CD4-positive, alpha-beta T cell treated with Interleukin-1 beta for 1 hour (primary cell): ENCODE measurements at regions not wholly inside any gene's neighbourhood (a gene's known extent, or its start where the extent isn't known, plus 50 kb on each side); places are given as distances from the start of the nearest gene placed in this dataset.
"Not testable (repeated sequence)": the region's sequence is repeated elsewhere in the genome, so short reads cannot be mapped to it uniquely, and the experiment has no call there.

ENCODE experiments used
- DNase-seq, 2 donors: peaks; one replicate each; pipeline ENCODE4 v3.0.0-alpha.2; 2020 to 2022

DNA sequence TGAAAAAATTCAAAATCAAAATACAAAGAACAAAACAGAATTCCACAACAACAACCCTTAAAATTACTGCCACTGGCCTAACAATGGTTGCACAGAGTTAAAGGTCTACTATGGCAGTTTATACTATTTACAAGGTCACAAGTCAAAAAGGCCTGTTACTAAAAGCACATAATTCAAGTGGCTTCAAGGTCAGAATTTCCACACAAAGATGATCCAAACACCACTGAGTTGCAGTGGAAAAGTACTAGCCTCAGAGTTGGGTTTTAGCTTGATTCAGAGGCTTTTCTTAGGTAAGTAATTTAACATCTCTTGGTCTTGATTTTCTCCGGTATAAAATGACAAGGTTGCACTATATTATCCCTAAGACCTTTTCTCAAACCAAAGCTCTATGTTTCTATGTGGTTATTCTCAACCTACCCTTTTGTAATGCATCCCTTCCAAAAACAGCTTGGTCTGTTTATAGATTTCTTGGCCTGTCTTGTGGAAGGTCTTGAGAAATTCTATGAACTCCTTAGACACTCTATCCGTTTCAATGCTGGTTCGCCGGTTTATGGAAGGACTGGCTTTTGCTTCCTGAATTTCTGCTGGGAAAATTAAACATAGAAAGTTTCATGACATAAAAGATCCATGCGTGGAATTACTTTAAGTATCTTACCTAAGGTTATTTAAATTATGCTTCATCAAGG is 69.5 kb downstream of the MDH2 start:
- DNase-seq = not testable (repeated sequence)

DNA sequence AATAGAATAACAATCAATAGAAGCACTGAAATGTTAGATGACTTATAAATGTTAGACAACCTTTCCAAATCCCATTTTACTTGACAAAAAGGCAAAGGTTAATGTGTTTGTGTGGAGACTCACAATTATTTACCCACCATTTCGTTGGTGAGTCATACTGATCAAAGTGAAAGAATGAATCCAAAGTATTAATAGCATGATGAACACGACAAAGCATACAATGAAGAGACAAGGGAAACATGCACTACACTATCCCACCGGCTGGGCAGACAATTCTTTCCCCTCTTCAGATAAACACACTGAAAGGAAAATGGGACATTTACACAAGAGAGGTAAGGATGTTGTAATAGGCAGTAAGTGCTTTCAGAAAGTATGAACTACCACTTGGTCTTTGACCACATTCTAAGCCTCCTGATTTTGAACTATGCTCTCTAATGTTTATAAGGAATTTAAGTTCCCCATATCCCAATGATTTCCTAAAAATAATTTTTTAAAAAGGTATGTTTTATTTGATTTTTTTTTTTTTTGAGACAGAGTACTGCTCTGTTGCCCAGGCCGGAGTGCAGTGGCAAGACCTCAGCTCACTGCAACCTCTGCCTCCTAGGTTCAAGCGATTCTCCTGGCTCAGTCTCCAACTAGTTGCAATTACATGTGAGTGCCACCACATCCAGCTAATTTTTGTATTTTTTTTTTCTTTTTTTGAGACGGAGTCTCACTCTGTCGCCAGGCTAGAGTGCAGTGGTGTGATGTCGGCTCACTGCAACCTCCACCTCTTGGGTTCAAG is 70.5 kb downstream of the MDH2 start:
- DNase-seq = not testable (repeated sequence)

GRCh38 chr7:76121044-76121443 is 73.1 kb downstream of the MDH2 start:
- no peak for DNase-seq

- DNase-seq = no peak
These were observed 74.8 kb downstream of the MDH2 start for GRCh38 chr7:76122516-76123239.

GRCh38 chr7:76123316-76123715 is 75.4 kb downstream of the MDH2 start:
- DNase-seq = no peak

GRCh38 chr7:76125560-76125959 is 76.1 kb upstream of the SRRM3 start:
- DNase-seq = no peak

GRCh38 chr7:76126632-76127031 is 75.1 kb upstream of the SRRM3 start:
- no peak for DNase-seq

- DNase-seq = no peak
These were observed 72.3 kb upstream of the SRRM3 start for GRCh38 chr7:76129366-76129765.

DNA sequence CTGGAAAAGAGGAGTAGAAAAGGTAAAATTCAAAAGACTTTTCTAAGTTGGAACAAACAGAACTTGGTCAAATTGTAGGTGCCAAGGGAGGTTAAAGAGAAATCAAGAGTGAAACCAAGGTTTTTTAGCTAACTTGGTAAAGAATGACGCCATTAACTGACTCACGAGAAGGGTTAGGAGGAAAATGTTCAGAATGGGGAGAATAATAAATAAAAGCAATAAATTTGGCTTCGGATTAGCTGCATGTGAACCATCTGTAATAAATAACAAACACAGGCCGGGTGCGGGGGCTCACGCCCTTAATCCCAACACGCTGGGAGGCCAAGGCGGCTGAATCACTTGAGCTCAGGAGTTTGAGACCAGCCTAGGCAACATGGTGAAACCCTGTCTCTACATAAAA is 71.9 kb upstream of the SRRM3 start:
- no peak for DNase-seq

DNA sequence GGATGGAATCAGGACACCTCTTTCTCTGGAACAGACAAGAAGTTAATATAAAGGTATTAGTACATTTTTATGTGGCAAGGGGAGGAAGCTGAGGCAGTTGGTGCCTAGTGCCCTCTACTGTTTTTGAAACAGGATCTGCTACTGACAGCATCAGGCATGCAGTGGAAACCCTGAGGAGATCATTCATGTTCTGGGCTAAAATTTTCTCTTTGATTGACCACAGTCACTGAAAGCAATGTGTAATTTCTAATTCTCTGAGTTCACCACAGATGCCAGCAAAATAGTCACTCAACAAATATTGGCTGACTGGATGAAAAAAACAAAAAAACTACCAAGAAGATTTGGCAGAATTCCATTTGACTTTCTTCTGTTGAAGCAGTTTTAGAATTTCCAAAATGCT is 71.0 kb upstream of the SRRM3 start:
- peak in 1 of 2 donors; percentile 17 for DNase-seq

DNA sequence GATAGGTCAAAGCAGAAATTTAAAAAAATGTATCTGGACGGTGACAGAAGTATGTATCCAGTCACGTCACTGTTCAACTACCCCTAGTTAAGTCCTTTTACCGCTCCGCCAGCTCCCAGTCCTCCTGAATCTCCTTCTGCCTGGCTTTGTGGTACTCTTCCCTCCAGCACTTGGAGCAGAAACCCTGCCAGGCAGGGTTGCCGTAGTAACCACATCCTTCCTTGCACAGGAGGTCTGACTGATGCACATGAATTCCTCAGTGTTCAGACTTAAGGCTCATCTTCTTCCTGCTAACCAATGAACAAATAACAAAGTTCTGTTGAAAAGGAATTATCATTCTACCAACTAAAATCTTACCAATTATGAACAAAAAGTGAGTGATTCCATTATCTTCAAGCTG is 69.8 kb upstream of the SRRM3 start:
- not testable (repeated sequence) for DNase-seq

GRCh38 chr7:76133164-76133775 is 68.4 kb upstream of the SRRM3 start:
- DNase-seq = no peak

GRCh38 chr7:76133839-76134238 is 67.9 kb upstream of the SRRM3 start:
- DNase-seq = no peak

- not testable (repeated sequence) for DNase-seq
These were observed 66.4 kb upstream of the SRRM3 start for GRCh38 chr7:76135263-76135662.

- DNase-seq = not testable (repeated sequence)
These were observed 63.0 kb upstream of the SRRM3 start for GRCh38 chr7:76138577-76139313.

DNA sequence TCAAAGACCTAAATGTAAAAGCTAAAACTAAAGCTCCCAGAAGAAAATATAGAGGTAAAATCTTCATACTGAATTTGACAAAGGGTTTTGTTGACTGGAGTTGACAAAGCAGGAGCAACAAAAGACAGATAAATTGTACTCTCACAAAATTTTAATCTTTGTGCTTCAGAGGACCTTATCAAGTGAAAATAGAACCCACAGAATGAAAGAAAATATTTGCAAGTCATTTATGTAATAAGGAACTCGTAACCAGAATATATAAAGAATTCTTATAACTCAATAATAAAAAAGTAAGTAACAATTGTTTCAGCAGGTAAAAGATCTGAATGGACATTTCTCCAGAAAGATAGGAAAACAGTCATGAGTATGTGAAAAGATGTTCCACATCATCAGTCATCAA is 62.0 kb upstream of the SRRM3 start:
- DNase-seq = no peak

DNA sequence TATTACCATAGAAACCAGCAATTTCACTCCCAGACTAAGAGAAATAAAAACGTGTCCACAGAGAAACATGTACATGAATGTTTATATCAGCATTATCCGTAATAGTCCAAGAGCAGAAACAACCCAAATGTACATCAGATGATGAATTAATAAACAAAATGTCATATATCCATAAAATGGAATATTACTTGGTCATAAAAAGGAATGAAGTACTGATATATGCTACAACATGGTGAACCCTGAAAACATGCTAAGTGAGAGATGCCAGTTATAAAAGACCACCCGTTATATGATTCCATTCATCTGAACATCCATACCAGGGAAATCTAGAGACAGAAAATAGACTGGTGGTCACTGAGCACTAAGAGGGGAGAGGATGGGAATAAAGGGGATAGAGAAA is 61.4 kb upstream of the SRRM3 start:
- DNase-seq = not testable (repeated sequence)

DNA sequence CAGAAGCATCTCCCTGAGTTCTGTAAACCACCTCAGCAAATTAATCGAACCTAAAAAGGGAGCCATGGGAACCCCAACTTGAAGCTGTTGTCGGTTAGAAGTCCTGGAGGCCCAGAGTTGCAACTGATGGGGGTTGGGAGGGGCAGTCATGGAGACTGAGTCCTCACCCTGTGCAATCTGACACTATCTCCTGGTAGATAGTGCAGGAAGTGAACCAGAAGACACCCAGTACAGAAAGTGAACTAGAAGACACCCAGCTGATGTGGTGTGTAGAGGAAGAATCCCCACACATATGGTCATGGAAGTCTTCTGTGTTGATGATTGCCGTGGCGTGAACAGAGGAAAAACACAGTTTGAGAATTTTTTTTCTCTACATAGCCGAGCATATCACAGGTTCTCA is 58.8 kb upstream of the SRRM3 start:
- peak; percentile 10 to 40 for DNase-seq

- not testable (repeated sequence) for DNase-seq
These were observed 56.9 kb upstream of the SRRM3 start for GRCh38 chr7:76144664-76145270.

DNA sequence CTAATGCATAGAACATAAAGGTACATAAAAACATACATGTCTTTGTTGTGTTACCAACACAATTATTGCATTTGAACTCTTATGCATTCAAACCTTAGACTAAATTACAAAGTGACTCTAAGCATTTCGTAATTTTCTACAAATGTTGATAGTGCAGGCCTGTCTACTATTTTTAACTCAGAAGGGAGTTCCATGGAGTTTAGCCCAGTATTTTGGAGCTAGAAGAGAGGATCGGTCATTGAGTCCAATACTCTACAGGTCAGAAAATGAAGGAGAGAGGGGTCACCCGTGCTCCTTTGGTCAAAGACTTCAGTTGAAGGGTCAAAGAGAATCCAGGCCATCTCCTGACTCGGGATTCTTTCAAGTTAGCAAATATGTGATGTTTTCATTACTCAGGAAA is 55.3 kb upstream of the SRRM3 start:
- no peak for DNase-seq

DNA sequence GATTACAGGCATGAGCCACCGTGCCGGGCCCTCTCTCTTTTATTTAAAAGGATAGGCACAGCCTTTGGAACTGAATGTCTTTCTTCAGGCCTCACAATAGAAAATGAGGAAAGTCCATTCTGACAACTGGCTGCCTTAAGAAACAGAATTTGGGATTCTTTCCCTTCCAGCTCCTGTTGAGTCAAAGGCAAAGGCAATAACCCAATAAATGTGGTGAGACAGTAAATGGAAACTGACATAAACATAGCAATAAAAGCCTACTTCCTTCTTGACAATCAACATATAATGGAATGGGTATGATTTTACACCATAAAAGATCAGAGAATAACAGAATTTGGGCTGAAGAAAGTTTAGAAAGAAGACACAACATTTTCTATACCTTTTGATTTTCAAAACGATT is 52.7 kb upstream of the SRRM3 start:
- not testable (repeated sequence) for DNase-seq
